Stomach (tissue), 4 donors: ENCODE measurements at regions not wholly inside any gene's neighbourhood (a gene's known extent, or its start where the extent isn't known, plus 50 kb on each side); places are given as distances from the start of the nearest gene placed in this dataset.

Experiments
- EP300 ChIP-seq: sonication (generic); formaldehyde crosslinking; IDR thresholded peaks from one replicate; pipeline ENCODE4 v1.6.1; 2017; ENCODE audit warnings: antibody characterized with exemption
- POLR2A ChIP-seq, 4 donors: fragments of 450-650 bp; IDR thresholded peaks; one replicate each; pipeline ENCODE4 v1.6.1; 2016; ENCODE audit warnings: antibody characterized with exemption in 4 of 4, control low read depth in 2 of 4, mild to moderate bottlenecking in 1 of 4, moderate library complexity in 1 of 4
- POLR2AphosphoS5 ChIP-seq, 3 donors: sonication (generic); formaldehyde crosslinking; IDR thresholded peaks; one replicate each; pipeline ENCODE4 v1.6.1; 2016; ENCODE audit warnings: antibody characterized with exemption in 3 of 3
- TF ChIP-seq, protein P1 (sequence below), 7 experiments: fragments of 450-650 bp in 4 of 7; fragments of 200-600 bp in 3 of 7; sonication (generic) in 3 of 7; IDR thresholded peaks; one replicate each; pipeline ENCODE4 v1.5.1; 2016 to 2019; ENCODE audit warnings: antibody characterized with exemption in 7 of 7, control low read depth in 2 of 7, mild to moderate bottlenecking in 1 of 7

DNA sequence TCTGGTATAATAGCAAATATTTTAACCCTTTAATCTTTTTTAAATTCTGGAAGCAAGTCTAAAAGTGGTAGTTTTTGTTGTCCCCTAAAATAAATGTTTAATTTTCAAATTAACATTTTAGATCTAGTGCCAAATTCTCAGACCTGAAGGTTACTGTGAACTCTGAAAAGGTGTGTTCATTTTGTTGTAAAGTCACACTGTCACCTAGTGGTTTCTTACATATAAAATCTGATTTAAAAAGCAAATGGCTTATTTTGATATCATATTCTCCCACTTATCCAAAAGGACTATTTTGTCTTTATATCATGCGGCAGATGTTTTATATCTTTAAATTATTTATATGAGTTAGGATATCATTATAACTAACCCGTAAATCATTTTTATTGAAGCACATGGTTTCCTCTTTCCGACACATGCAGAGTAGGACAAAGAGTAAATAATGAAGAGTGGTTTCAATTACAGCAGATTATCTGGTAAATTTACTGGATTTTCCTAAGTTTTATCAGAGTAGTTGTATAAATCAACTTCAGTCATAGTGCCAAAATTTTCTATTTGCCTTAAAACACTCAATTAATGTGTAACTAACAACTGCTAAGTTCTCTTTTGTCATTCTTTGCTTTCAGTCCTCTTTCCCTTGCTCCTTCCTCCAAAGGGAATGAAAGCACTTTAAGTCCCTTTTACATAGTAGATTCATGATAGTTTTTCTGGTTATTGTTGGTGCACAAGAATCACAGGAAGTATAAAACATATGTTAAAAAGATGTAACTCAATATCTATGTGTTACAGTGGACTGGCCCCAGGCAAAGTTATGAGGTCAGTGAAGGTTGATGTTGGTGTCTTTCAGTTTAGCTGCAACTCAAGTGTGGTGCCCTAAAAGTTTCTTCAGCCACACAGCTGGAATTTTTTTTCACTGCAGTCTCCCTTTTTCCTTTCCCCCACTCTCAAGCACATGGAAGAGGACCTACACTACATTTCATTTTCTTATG, 189.6 kb downstream of the COX7C start:
- TF ChIP-seq, protein P1, sequence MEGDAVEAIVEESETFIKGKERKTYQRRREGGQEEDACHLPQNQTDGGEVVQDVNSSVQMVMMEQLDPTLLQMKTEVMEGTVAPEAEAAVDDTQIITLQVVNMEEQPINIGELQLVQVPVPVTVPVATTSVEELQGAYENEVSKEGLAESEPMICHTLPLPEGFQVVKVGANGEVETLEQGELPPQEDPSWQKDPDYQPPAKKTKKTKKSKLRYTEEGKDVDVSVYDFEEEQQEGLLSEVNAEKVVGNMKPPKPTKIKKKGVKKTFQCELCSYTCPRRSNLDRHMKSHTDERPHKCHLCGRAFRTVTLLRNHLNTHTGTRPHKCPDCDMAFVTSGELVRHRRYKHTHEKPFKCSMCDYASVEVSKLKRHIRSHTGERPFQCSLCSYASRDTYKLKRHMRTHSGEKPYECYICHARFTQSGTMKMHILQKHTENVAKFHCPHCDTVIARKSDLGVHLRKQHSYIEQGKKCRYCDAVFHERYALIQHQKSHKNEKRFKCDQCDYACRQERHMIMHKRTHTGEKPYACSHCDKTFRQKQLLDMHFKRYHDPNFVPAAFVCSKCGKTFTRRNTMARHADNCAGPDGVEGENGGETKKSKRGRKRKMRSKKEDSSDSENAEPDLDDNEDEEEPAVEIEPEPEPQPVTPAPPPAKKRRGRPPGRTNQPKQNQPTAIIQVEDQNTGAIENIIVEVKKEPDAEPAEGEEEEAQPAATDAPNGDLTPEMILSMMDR (IDR thresholded peaks at IDR 0.05), result no peak
- TF ChIP-seq POLR2AphosphoS5 (IDR thresholded peaks at IDR 0.05) (no peak), POLR2A (IDR thresholded peaks at IDR 0.05) (no peak), EP300 (no peak)
